ENCODE measurements at regions not wholly inside any gene's neighbourhood (a gene's known extent, or its start where the extent isn't known, plus 50 kb on each side); places are given as distances from the start of the nearest gene placed in this dataset.

GRCh38 chr13:34730961-34731360 is 211.1 kb upstream of the NBEA start:
- H3K4me2 ChIP-seq (ENCODE audit: low read length): no peak overlapping the region
- H3K79me2 ChIP-seq (ENCODE audit: low read length): no peaks in the 10 kb centered on the region
- H3K9ac ChIP-seq (ENCODE audit: low read length): no peak overlapping the region
- no peaks in the 10 kb centered on the region for H4K20me1 ChIP-seq (ENCODE audit: insufficient read depth, low read length)
- TF ChIP-seq EZH2phosphoT487 (IDR thresholded peaks at IDR 0.05; ENCODE audit: low read depth) (no peak), CTCF (IDR thresholded peaks at IDR 0.05; ENCODE audit: low read depth, low read length) (no peak)
- no peak overlapping the region for H2AFZ ChIP-seq (ENCODE audit: low read depth, low read length)
- no peaks in the 10 kb centered on the region for H3K4me1 ChIP-seq (ENCODE audit: low read length)
- H3K4me3 ChIP-seq (ENCODE audit: low read length): no peak overlapping the region
- H3K27ac ChIP-seq (ENCODE audit: low read length): no peak overlapping the region
- no peaks in the 10 kb centered on the region for H3K27me3 ChIP-seq (ENCODE audit: low read depth, low read length)
- H3K36me3 ChIP-seq (replicated peaks; ENCODE audit: low read depth, low read length): no peaks in the 10 kb centered on the region
- H3K9me3 ChIP-seq (ENCODE audit: insufficient read depth, low read length): no peaks in the 10 kb centered on the region

GRCh38 chr13:34731486-34731885 is 210.6 kb upstream of the NBEA start:
- no peak overlapping the region for H3K4me3 ChIP-seq (ENCODE audit: low read length)
- no peak overlapping the region for H3K9ac ChIP-seq (ENCODE audit: low read length)
- H3K27ac ChIP-seq (ENCODE audit: low read length): no peak overlapping the region
- H3K9me3 ChIP-seq (ENCODE audit: insufficient read depth, low read length): no peaks in the 10 kb centered on the region
- no peaks in the 10 kb centered on the region for H4K20me1 ChIP-seq (ENCODE audit: insufficient read depth, low read length)
- H3K36me3 ChIP-seq (replicated peaks; ENCODE audit: low read depth, low read length): no peaks in the 10 kb centered on the region
- no peaks in the 10 kb centered on the region for H3K79me2 ChIP-seq (ENCODE audit: low read length)
- H3K4me1 ChIP-seq (ENCODE audit: low read length): no peaks in the 10 kb centered on the region
- no peak for TF ChIP-seq CTCF (IDR thresholded peaks at IDR 0.05; ENCODE audit: low read depth, low read length)
- no peak for TF ChIP-seq EZH2phosphoT487 (IDR thresholded peaks at IDR 0.05; ENCODE audit: low read depth)
- H3K4me2 ChIP-seq (ENCODE audit: low read length): no peak overlapping the region
- no peak overlapping the region for H2AFZ ChIP-seq (ENCODE audit: low read depth, low read length)
- H3K27me3 ChIP-seq (ENCODE audit: low read depth, low read length): no peaks in the 10 kb centered on the region

- H2AFZ ChIP-seq (ENCODE audit: low read depth, low read length): no peak overlapping the region
- no peaks in the 10 kb centered on the region for H3K4me1 ChIP-seq (ENCODE audit: low read length)
- no peak overlapping the region for H3K9ac ChIP-seq (ENCODE audit: low read length)
- H3K27ac ChIP-seq (ENCODE audit: low read length): no peak overlapping the region
- TF ChIP-seq EZH2phosphoT487 (IDR thresholded peaks at IDR 0.05; ENCODE audit: low read depth) (no peak), CTCF (IDR thresholded peaks at IDR 0.05; ENCODE audit: low read depth, low read length) (no peak)
- H3K36me3 ChIP-seq (replicated peaks; ENCODE audit: low read depth, low read length): no peaks in the 10 kb centered on the region
- no peaks in the 10 kb centered on the region for H4K20me1 ChIP-seq (ENCODE audit: insufficient read depth, low read length)
- H3K27me3 ChIP-seq (ENCODE audit: low read depth, low read length): no peaks in the 10 kb centered on the region
- no peaks in the 10 kb centered on the region for H3K79me2 ChIP-seq (ENCODE audit: low read length)
- no peak overlapping the region for H3K4me2 ChIP-seq (ENCODE audit: low read length)
- H3K4me3 ChIP-seq (ENCODE audit: low read length): no peak overlapping the region
- no peaks in the 10 kb centered on the region for H3K9me3 ChIP-seq (ENCODE audit: insufficient read depth, low read length)
These were observed 208.3 kb upstream of the NBEA start for GRCh38 chr13:34733721-34734120.

- Histone ChIP-seq H3K9me3 (ENCODE audit: insufficient read depth, low read length) (no peaks in the 10 kb centered on the region), H3K36me3 (replicated peaks; ENCODE audit: low read depth, low read length) (no peaks in the 10 kb centered on the region), H3K27ac (ENCODE audit: low read length) (no peak overlapping the region), H2AFZ (ENCODE audit: low read depth, low read length) (no peak overlapping the region), H3K9ac (ENCODE audit: low read length) (no peak overlapping the region), H3K4me3 (ENCODE audit: low read length) (no peak overlapping the region), H3K4me1 (ENCODE audit: low read length) (no peaks in the 10 kb centered on the region), H4K20me1 (ENCODE audit: insufficient read depth, low read length) (no peaks in the 10 kb centered on the region), H3K79me2 (ENCODE audit: low read length) (no peaks in the 10 kb centered on the region), H3K4me2 (ENCODE audit: low read length) (no peak overlapping the region), H3K27me3 (ENCODE audit: low read depth, low read length) (no peaks in the 10 kb centered on the region)
- TF ChIP-seq CTCF (IDR thresholded peaks at IDR 0.05; ENCODE audit: low read depth, low read length) (no peak), EZH2phosphoT487 (IDR thresholded peaks at IDR 0.05; ENCODE audit: low read depth) (no peak)
These were observed 207.1 kb upstream of the NBEA start for GRCh38 chr13:34734932-34735331.

Measured in OCI-LY3 (cell line).